GM12891 (cell line): ENCODE measurements at regions not wholly inside any gene's neighbourhood (a gene's known extent, or its start where the extent isn't known, plus 50 kb on each side); places are given as distances from the start of the nearest gene placed in this dataset.

Source experiments
- PAX5 ChIP-seq: IDR thresholded peaks from 2 replicates; pipeline ENCODE4 v1.6.1; 2011; ENCODE audit warnings: low read length, moderate library complexity, mild to moderate bottlenecking; ENCODE audit not compliant: insufficient read depth, severe bottlenecking
- POLR2A ChIP-seq: IDR thresholded peaks from 2 replicates; pipeline ENCODE4 v1.6.1; 2011; ENCODE audit warnings: low read depth, low read length, control low read depth
- POLR2AphosphoS5 ChIP-seq: IDR thresholded peaks from 2 replicates; pipeline ENCODE4 v1.6.1; 2011; ENCODE audit warnings: low read depth, low read length, control low read depth
- SPI1 ChIP-seq: IDR thresholded peaks from 2 replicates; pipeline ENCODE4 v1.6.1; 2011; ENCODE audit warnings: low read depth, low read length, control low read depth

GRCh38 chr16:86864586-86864985, 286.2 kb downstream of the FOXL1 start:
- TF ChIP-seq POLR2AphosphoS5 (no peak), SPI1 (no peak), POLR2A (no peak), PAX5 (no peak)
